A549 (cell line): ENCODE measurements at regions not wholly inside any gene's neighbourhood (a gene's known extent, or its start where the extent isn't known, plus 50 kb on each side); places are given as distances from the start of the nearest gene placed in this dataset.

Source experiments
- BHLHE40 ChIP-seq: IDR thresholded peaks from 2 replicates; pipeline ENCODE4 v1.6.1; 2012; ENCODE audit warnings: low read depth, low read length, inconsistent platforms
- KDM5A ChIP-seq: fragments of 200-600 bp; sonication (generic); IDR thresholded peaks from 2 replicates; pipeline ENCODE4 v1.6.1; 2016; ENCODE audit warnings: antibody characterized with exemption, mild to moderate bottlenecking
- MAFK ChIP-seq: fragments of 450-650 bp; IDR thresholded peaks from 2 replicates; pipeline ENCODE4 v1.6.1; 2014; ENCODE audit not compliant: partially characterized antibody
- POLR2A ChIP-seq: IDR thresholded peaks from 2 replicates; pipeline ENCODE4 v1.6.1; 2012; ENCODE audit warnings: mild to moderate bottlenecking, low read length
- ZNF302 ChIP-seq: fragments of 250-450 bp; sonication (Bioruptor Pico); IDR thresholded peaks from 2 replicates; pipeline ENCODE4 v1.9.0; 2021; ENCODE audit warnings: inconsistent platforms, mild to moderate bottlenecking, moderate library complexity
- TF ChIP-seq, protein P1 (sequence below): fragments of >200 bp; sonication (Bioruptor Twin); formaldehyde crosslinking; IDR thresholded peaks from 3 replicates; pipeline ENCODE4 v1.5.1; 2016
- TF ChIP-seq, protein P2 (sequence below): fragments of 200-600 bp; sonication (generic); IDR thresholded peaks from 2 replicates; pipeline ENCODE4 v1.6.1; 2016; ENCODE audit warnings: antibody characterized with exemption, mild to moderate bottlenecking, moderate library complexity

DNA sequence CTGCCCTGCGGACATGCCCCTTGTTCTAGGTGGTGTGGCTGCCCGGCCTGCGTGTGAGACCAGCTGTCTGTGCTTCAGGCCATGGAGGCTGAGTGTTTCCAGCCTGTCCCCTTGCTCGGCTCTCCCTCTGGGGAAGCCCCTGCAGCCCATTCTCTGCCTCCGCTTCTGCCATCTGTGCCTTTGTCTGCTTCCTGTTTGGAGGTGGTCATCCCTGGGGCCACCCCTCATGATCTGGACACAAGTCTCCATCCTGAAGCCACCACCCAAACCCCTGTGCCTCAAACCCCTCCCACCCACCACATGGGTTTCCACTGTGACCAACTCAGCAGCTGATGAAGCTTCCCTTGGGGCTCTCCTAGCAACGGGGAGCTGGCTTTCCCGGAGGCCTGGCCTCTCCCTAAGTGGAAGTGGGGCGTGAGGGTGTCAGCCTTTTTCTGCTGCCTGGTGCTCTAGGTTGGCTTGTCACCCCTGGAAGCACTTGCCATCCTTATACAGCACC lies 184.9 kb downstream of the SEC14L1 start:
- no peak for TF ChIP-seq ZNF302 (CRISPR knock-in tag)
- TF ChIP-seq, protein P1, sequence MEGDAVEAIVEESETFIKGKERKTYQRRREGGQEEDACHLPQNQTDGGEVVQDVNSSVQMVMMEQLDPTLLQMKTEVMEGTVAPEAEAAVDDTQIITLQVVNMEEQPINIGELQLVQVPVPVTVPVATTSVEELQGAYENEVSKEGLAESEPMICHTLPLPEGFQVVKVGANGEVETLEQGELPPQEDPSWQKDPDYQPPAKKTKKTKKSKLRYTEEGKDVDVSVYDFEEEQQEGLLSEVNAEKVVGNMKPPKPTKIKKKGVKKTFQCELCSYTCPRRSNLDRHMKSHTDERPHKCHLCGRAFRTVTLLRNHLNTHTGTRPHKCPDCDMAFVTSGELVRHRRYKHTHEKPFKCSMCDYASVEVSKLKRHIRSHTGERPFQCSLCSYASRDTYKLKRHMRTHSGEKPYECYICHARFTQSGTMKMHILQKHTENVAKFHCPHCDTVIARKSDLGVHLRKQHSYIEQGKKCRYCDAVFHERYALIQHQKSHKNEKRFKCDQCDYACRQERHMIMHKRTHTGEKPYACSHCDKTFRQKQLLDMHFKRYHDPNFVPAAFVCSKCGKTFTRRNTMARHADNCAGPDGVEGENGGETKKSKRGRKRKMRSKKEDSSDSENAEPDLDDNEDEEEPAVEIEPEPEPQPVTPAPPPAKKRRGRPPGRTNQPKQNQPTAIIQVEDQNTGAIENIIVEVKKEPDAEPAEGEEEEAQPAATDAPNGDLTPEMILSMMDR, result no peak
- TF ChIP-seq BHLHE40, result no peak
- TF ChIP-seq KDM5A, result no peak
- TF ChIP-seq MAFK, result no peak
- TF ChIP-seq POLR2A, result no peak
- TF ChIP-seq, protein P2, sequence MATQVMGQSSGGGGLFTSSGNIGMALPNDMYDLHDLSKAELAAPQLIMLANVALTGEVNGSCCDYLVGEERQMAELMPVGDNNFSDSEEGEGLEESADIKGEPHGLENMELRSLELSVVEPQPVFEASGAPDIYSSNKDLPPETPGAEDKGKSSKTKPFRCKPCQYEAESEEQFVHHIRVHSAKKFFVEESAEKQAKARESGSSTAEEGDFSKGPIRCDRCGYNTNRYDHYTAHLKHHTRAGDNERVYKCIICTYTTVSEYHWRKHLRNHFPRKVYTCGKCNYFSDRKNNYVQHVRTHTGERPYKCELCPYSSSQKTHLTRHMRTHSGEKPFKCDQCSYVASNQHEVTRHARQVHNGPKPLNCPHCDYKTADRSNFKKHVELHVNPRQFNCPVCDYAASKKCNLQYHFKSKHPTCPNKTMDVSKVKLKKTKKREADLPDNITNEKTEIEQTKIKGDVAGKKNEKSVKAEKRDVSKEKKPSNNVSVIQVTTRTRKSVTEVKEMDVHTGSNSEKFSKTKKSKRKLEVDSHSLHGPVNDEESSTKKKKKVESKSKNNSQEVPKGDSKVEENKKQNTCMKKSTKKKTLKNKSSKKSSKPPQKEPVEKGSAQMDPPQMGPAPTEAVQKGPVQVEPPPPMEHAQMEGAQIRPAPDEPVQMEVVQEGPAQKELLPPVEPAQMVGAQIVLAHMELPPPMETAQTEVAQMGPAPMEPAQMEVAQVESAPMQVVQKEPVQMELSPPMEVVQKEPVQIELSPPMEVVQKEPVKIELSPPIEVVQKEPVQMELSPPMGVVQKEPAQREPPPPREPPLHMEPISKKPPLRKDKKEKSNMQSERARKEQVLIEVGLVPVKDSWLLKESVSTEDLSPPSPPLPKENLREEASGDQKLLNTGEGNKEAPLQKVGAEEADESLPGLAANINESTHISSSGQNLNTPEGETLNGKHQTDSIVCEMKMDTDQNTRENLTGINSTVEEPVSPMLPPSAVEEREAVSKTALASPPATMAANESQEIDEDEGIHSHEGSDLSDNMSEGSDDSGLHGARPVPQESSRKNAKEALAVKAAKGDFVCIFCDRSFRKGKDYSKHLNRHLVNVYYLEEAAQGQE, result no peak
